ENCODE measurements at regions not wholly inside any gene's neighbourhood (a gene's known extent, or its start where the extent isn't known, plus 50 kb on each side); places are given as distances from the start of the nearest gene placed in this dataset.

DNA sequence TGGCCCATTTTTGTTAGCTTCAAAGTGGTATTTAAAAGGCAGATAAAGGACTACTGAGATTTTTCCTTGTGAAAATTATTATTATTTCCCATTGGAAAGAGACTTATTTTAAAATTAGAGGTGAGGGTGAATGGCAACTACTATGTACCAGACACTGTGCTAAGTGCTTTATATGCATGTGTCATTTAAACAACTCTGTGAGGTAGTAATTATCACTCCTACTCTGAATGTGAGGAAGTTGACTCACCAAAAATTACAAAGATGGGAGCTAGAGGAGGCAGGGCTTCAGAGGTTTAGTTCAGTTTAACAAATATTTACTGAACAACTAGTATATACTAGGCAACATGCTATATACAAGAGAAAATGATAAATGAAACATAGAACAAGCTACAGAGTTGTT, 78.2 kb downstream of the MSL3 start:
- Histone ChIP-seq H3K9me3 (no peaks in the 10 kb centered on the region), H3K4me1 (no peaks in the 10 kb centered on the region), H3K36me3 (no peaks in the 10 kb centered on the region), H3K4me3 (no peak overlapping the region), H3K27ac (no peak overlapping the region), H3K27me3 (no peaks in the 10 kb centered on the region)
- DNase-seq (no peak), ATAC-seq (no peak)
- TF ChIP-seq, protein P1, sequence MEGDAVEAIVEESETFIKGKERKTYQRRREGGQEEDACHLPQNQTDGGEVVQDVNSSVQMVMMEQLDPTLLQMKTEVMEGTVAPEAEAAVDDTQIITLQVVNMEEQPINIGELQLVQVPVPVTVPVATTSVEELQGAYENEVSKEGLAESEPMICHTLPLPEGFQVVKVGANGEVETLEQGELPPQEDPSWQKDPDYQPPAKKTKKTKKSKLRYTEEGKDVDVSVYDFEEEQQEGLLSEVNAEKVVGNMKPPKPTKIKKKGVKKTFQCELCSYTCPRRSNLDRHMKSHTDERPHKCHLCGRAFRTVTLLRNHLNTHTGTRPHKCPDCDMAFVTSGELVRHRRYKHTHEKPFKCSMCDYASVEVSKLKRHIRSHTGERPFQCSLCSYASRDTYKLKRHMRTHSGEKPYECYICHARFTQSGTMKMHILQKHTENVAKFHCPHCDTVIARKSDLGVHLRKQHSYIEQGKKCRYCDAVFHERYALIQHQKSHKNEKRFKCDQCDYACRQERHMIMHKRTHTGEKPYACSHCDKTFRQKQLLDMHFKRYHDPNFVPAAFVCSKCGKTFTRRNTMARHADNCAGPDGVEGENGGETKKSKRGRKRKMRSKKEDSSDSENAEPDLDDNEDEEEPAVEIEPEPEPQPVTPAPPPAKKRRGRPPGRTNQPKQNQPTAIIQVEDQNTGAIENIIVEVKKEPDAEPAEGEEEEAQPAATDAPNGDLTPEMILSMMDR (IDR thresholded peaks at IDR 0.05) = no peak
- TF ChIP-seq POLR2A (IDR thresholded peaks at IDR 0.05) = no peak
- intact Hi-C loops (cut with DNase I) = no loop called here

DNA sequence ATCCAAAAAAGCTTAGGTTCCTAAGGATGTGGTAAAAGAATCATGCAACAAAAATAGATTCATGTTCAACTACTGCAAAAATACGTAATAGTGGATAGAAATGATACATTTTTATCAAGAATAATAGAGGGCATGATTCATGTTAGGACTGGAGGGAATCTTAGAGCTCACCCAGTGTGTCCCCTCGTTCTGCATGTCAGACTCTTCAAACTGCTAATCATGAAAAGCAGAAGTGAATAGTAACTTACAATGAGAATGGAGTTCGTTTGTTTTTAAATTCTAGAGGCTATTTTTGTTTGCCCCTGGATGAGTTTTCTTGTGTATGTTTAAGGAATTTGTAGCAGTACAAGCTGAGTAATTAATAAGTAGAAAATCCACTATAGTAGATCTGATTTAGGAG, 79.4 kb downstream of the MSL3 start:
- no peak overlapping the region for H3K27ac ChIP-seq
- ATAC-seq (no peak), DNase-seq (no peak)
- H3K9me3 ChIP-seq = no peaks in the 10 kb centered on the region
- no peaks in the 10 kb centered on the region for H3K36me3 ChIP-seq
- whole genome bisulfite sequencing (ENCODE audit: insufficient coverage, low coverage, low lambda C conversion rate, missing lambda C conversion rate) = 16% methylated on average over 3 of the region's 3 CpGs
- no peaks in the 10 kb centered on the region for H3K27me3 ChIP-seq
- H3K4me3 ChIP-seq = no peak overlapping the region
- TF ChIP-seq, protein P1 (IDR thresholded peaks at IDR 0.05) = no peak
- TF ChIP-seq POLR2A (IDR thresholded peaks at IDR 0.05) = no peak
- no peaks in the 10 kb centered on the region for H3K4me1 ChIP-seq
- intact Hi-C loops (cut with DNase I) = no loop called here

DNA sequence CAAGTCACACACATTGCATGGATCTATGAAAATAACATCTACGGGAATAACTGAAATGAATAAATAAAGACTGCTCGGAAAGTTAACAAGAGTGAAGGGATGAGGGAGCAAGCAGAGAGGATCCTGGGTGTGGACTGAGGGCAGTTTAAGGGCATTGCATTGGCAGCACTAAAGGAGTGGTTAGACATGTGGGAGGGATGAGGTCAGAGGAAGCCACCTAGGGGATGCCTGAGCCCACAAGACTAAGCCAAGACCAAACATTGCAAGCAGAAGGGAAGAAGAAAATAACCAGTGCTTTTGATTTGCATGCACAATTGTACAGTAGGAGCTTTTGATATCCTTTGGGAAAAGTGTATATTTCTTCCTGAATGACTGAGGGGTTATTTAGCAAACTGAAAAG, 106.1 kb downstream of the MSL3 start:
- Histone ChIP-seq H3K36me3 (no peaks in the 10 kb centered on the region), H3K9me3 (no peaks in the 10 kb centered on the region), H3K4me3 (no peak overlapping the region), H3K27me3 (no peaks in the 10 kb centered on the region), H3K4me1 (no peaks in the 10 kb centered on the region), H3K27ac (no peak overlapping the region)
- whole genome bisulfite sequencing (ENCODE audit: insufficient coverage, low coverage, low lambda C conversion rate, missing lambda C conversion rate) = 80% methylated on average over 1 of the region's 2 CpGs
- DNase-seq (no peak), ATAC-seq (no peak)
- no peak for TF ChIP-seq POLR2A (IDR thresholded peaks at IDR 0.05)
- TF ChIP-seq, protein P1 (IDR thresholded peaks at IDR 0.05) = no peak
- intact Hi-C loops (cut with DNase I) = no loop called here

GRCh38 chrX:11867610-11868345, 109.7 kb downstream of the MSL3 start:
- TF ChIP-seq, protein P1 (IDR thresholded peaks at IDR 0.05) = no peak
- no peak for TF ChIP-seq POLR2A (IDR thresholded peaks at IDR 0.05)
- ATAC-seq (no peak), DNase-seq (no peak)
- Histone ChIP-seq H3K36me3 (no peaks in the 10 kb centered on the region), H3K4me1 (no peaks in the 10 kb centered on the region), H3K9me3 (no peaks in the 10 kb centered on the region), H3K27ac (no peak overlapping the region), H3K4me3 (no peak overlapping the region), H3K27me3 (no peaks in the 10 kb centered on the region)
- intact Hi-C loops (cut with DNase I) = no loop called here
- 47% methylated on average over 6 of the region's 7 CpGs for WGBS (ENCODE audit: insufficient coverage, low coverage, low lambda C conversion rate, missing lambda C conversion rate)

GRCh38 chrX:11870789-11871188, 112.8 kb downstream of the MSL3 start:
- 29% methylated on average over 1 of the region's 2 CpGs for WGBS (ENCODE audit: insufficient coverage, low coverage, low lambda C conversion rate, missing lambda C conversion rate)
- intact Hi-C loops (cut with DNase I) = no loop called here
- H3K36me3 ChIP-seq = no peaks in the 10 kb centered on the region
- no peak for DNase-seq
- TF ChIP-seq, protein P1 (IDR thresholded peaks at IDR 0.05) = no peak
- no peak for TF ChIP-seq POLR2A (IDR thresholded peaks at IDR 0.05)
- H3K27me3 ChIP-seq = no peaks in the 10 kb centered on the region
- no peak for ATAC-seq
- no peaks in the 10 kb centered on the region for H3K9me3 ChIP-seq
- H3K4me1 ChIP-seq = no peaks in the 10 kb centered on the region
- H3K27ac ChIP-seq = no peak overlapping the region
- H3K4me3 ChIP-seq = no peak overlapping the region

Measured in right lobe of liver (tissue), 6 donors.